B cell (primary cell): ENCODE measurements at regions not wholly inside any gene's neighbourhood (a gene's known extent, or its start where the extent isn't known, plus 50 kb on each side); places are given as distances from the start of the nearest gene placed in this dataset.

ENCODE experiments used
- CTCF ChIP-seq: fragments of 200-600 bp; IDR thresholded peaks from one replicate; pipeline ENCODE4 v1.8.0; 2022; ENCODE audit warnings: antibody characterized with exemption, mild to moderate bottlenecking
- EZH2 ChIP-seq: IDR thresholded peaks from 2 replicates; pipeline ENCODE4 v1.6.1; 2012; ENCODE audit warnings: borderline replicate concordance, low read depth, mild to moderate bottlenecking, moderate library complexity, low read length; ENCODE audit not compliant: insufficient read depth, poor library complexity, severe bottlenecking

DNA sequence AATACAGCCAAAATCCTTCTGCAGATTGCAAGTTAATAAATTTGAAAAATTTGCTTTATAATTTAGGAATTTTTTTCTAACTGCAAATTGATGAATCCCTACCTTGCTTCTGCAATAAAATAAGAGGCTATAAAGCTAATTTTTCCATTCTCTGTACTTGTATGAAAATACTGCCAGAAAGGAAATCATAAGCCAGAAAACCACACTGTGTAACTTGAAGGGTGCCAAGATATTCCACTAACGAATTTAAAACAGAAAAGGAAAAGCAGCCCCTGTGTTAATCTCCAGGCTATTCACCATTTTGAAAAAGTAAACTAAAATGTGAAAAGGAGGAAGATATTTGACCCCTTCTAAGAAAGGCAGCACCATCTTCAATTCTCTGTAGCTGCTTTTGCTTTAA is 557.9 kb upstream of the ZNF385D start:
- TF ChIP-seq CTCF (no peak), EZH2 (no peak)
